Cardiac septum (tissue), 1 donor: ENCODE measurements at regions not wholly inside any gene's neighbourhood (a gene's known extent, or its start where the extent isn't known, plus 50 kb on each side); places are given as distances from the start of the nearest gene placed in this dataset.
"Not testable (repeated sequence)": the region's sequence is repeated elsewhere in the genome, so short reads cannot be mapped to it uniquely, and the experiment has no call there.

Source experiments
- DNase-seq: peaks from one replicate; pipeline ENCODE4 v3.0.0-alpha.2; 2020; ENCODE audit warnings: low spot score
- intact Hi-C: fragments of 100-400 bp; cut with DNase I; formaldehyde crosslinking; loops from one replicate; pipeline ENCODE4 v1.14.0; 2022
- donor health status: DM: no; HTN: no; CAD: no.

- intact Hi-C loops, result not testable (repeated sequence)
Observed at GRCh38 chr15:84531709-84532367, 69.0 kb upstream of the ZSCAN2 start.

GRCh38 chr15:84533705-84534104 lies 67.1 kb upstream of the ZSCAN2 start:
- DNase-seq, result not testable (repeated sequence)

More at GRCh38 chr15:84531709-84532367, 69.0 kb upstream of the ZSCAN2 start:
- DNase-seq, result not testable (repeated sequence)

GRCh38 chr15:84534561-84535235 lies 66.1 kb upstream of the ZSCAN2 start:
- DNase-seq, intact Hi-C loops: not testable (repeated sequence)

More at GRCh38 chr15:84533705-84534104, 67.1 kb upstream of the ZSCAN2 start:
- intact Hi-C loops, result not testable (repeated sequence)

GRCh38 chr15:84536181-84536580 lies 64.6 kb upstream of the ZSCAN2 start:
- intact Hi-C loops, DNase-seq: not testable (repeated sequence)

GRCh38 chr15:84544586-84544985 lies 56.2 kb upstream of the ZSCAN2 start:
- DNase-seq, intact Hi-C loops: not testable (repeated sequence)

- DNase-seq, intact Hi-C loops: not testable (repeated sequence)
Observed at GRCh38 chr15:84547150-84547549, 53.7 kb upstream of the ZSCAN2 start.

GRCh38 chr15:84550503-84550902 lies 50.3 kb upstream of the ZSCAN2 start:
- intact Hi-C loops, DNase-seq: not testable (repeated sequence)
